NCI-H82 treated with DMSO at 0.1 percent for 48 hours (cell line): ENCODE measurements at regions not wholly inside any gene's neighbourhood (a gene's known extent, or its start where the extent isn't known, plus 50 kb on each side); places are given as distances from the start of the nearest gene placed in this dataset.

Experiments used
- DNase-seq: peaks from one replicate; lab custom pipeline; 2025; ENCODE audit not compliant: unreplicated experiment; lab: John Stamatoyannopoulos, UW

GRCh38 chr13:24043590-24044350 is 116.8 kb upstream of the SPATA13 start:
- no peak for DNase-seq

DNA sequence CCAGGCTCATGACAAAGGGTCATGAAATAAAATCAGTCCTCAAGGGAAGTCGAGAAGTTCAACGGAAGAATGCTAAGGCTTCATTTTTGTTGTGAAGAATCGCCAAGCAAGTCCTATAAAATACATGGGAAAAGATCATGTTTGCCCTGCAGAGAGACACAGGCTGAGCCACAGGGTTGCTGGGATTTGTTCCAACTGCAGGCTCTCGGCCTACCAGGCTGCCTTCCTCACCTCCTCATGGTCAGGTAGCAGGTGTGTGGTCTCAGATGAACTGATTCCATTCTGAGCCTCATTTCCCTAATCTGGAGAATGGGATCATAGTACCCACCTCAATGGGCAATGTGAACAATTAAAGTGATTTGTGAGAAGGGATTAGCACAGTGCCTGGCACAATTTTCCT is 114.9 kb upstream of the SPATA13 start:
- DNase-seq, result no peak

GRCh38 chr13:24050292-24050711 is 110.2 kb upstream of the SPATA13 start:
- DNase-seq, result no peak

DNA sequence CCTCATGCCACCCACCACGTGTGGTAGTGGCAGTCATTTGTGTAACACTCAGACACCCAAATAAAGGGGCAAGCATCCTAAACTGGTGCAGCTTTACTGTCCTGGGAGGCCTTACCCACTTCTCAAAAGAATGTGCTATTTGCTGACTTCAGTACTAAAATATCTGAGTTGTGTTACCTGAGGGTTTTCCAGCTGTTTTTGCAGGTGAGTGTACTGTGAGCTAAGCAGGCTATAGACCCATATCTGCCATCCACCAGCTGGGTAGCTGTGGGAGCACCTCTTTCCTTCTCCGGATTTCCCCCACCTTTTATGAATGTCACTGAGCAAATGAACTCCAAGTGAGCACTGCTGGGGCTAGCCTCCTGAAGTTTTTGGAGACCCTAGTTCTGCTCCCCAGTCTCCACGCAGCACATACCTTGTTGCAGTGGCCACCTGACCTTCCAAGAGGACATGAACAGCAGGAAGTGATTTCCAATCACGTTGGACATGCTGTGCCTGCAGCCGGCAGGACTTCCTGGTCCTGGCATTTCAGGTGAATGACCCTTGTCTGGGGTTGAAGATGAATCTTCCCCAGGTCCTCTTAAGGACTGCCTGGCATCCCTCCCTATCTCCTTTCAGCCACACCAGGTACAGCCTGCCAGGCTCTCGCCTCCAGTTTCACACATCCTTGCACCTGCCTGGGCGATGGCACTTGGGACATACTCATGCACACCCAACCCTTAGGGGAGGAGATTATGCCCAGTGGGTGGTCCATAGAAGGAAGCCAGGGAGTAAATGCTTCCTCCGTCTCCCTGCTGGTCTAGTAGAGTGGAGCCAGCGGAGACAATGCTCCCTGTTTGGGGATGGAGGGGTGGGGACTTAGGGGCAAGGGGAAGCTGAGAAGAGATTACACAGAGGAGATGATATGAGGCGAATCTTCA is 109.5 kb upstream of the SPATA13 start:
- no peak for DNase-seq

DNA sequence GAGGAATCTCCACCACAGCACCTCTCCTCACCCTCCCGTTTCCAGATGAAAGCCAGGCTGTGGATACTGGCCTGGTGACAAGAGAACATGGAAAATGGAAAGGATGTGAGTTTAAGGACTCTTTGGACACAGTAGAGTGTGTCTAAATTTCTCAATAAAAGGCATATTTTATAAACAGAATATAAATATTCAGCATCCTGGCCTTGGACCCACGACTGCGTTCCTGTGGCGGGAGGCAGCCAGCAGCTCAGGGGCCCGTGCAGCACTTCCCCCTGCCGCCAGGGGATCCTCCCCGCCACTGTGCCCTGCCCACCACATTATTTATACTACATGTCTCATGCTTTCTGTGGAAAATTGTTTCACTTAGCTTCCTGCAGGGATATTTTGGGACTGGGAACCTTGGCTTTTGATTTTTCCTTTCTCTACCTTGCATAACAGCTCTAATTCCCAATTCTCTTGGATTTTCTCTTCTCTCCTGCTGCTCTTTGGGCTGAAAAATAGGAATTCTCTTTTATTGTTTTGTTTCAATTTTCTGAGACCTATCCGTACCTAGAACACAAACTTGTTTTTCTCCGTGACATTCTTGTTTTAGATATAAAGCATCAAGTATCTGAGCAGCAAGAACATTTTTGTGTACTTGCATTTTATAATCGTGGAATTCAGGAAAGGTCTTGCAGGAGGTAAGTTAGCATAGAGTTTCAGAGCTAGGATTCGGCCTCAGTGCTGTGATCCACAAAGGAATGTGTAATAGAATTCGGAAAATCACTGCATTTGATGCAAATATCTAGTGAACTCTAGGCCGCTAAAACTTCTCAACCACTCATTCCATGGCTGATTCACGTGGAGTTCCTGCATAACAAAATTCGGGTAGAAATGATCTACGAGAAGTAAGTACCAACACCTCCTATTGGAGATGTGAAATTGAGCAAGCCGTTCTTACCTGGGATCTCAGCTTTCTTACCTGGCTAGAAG is 107.7 kb upstream of the SPATA13 start:
- no peak for DNase-seq

GRCh38 chr13:24053519-24054251 is 106.8 kb upstream of the SPATA13 start:
- DNase-seq, result peak; percentile 72

DNA sequence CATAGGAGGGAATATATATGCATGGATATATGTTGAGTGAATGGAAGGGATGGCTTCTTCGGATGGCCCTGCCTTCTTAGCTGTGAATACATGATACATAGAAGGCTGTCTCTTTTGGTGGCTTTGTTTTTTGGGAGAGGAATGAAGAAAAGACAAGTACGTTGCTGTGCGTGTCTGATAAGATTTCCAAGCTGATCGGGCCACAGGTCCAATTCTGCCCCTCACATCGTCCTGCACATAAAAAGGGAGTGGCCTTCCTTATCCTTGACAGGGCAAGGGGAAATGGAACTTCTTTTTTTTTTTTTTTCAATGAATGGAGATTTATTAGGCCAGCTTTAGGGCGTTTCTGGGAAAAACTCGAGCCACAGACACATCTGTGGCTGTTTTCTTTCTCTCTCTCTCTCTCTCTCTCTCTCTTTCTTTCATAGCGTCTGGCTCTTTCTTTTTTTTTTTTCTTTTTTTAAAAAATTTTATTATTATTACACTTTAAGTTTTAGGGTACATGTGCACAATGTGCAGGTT is 103.8 kb upstream of the SPATA13 start:
- no peak for DNase-seq

DNA sequence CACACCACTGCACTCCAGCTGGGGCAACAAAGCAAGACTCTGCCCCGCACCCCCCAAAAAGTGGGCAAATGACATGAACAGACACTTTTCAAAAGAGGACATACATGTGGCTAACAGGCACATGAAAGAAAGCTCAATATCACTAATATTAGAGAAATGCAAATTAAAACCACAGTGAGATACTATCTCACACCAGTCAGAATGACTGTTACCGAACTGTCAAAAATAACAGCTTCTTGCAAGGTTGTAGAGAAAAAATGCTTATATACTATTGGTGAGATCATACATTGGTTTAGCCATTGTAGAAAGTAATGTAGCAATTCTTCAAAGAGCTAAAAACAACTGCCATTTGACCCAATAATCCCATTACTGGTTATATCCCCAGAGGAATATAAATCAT is 99.5 kb upstream of the SPATA13 start:
- no peak for DNase-seq

DNA sequence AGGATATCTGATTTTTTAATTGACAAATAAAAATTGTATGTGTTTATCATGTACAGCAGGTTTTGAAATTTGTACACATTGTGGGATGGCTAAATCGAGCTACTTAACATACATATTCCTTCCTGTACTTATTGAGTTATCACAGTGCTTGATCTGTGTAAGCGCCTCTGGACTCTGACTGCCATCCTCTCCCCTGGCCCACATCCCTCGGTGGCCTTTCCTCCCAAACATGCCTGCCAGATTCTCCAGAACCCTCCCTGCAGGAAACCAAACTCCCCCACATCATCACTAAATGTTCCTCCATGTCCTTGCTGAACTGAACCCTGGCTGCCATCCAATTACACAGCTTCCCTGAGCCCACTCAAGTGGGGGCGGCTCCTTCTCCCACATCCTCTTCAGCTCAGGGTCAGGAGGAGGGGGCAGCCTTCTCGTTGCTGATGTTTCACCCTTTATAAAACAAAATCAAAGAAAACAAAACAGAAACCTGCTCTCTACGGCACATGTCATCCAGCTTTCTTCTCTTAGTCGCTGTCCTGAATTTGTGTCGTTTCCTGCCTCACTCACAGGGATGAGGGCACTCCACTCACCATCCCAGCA is 97.1 kb upstream of the SPATA13 start:
- no peak for DNase-seq

DNA sequence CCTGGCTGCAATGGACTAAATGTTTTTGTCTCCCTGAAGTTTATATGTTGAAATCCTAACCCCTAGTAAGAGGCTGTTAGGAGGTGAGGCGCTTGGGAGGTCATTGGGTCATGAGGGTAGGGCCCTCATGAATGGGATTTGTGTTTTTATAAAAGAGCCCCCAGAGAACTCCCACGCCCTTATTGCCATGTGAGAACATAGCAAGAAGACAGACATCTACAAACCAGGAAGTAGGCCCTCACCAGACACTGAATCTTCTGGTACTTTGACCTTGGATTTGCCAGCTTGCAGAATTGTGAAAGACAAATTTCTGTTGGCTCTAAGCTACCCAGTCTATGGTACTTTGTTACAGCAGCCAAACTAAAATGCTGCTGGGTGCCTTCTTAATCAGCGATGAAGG is 96.1 kb upstream of the SPATA13 start:
- DNase-seq, result no peak

GRCh38 chr13:24065176-24065575 is 95.3 kb upstream of the SPATA13 start:
- DNase-seq, result no peak

- no peak for DNase-seq
Observed at GRCh38 chr13:24066405-24067295, 93.9 kb upstream of the SPATA13 start.

DNA sequence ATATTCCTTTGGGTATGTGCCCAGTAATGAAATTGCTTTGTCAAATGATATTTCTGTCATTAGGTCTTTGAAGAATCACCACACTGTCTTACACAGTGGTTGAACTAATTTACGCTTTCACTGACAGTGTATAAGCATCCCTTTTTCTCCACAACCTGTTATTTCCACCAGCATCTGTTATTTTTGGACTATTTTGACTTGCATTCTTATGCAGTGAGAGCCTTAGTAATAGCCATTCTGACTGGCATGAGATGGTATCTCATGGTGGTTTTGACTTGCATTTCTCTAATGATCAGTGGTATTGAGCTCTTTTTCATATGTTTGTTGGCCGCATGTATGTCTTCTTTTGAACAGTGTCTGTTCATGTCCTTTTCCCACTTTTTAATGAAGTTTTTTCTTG is 92.0 kb upstream of the SPATA13 start:
- no peak for DNase-seq

DNA sequence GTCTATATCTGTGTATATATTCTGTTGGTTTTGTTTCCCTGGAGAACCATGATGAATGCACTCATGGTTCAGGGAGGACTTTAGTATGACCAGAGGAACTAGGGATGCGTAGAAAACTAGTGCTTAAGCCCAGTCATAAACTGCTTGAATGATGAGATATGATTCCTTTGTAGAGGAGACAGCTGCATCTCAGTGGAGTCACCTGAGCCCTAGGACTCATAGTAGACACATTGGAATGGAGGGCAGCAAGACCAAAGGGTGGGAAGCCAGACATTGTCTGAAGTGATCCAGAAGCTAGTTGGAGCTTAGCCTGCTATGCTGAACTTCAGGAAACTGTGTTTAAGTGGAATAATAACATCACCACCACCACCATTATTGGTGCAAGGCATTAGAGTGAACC is 89.5 kb upstream of the SPATA13 start:
- no peak for DNase-seq

GRCh38 chr13:24071423-24072075 is 89.0 kb upstream of the SPATA13 start:
- no peak for DNase-seq

DNA sequence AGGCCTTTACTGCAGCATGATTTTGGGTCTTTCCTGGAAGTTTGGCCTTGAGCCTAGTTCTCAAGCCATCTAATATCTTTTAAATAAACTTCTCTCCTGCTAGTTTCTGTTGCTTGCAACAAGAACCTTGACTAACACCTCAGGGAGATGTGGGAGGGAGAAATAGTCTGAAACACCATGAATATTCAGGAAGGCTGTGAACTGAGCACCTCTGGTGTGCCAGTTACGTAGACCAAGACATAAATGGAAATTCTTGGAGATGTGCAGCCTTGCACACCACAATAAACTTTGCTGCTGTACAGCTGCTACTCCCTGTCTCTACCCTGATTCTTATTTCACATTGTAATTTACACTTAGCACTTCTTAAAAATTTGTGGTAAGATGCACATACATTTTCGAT is 86.9 kb upstream of the SPATA13 start:
- DNase-seq, result no peak

GRCh38 chr13:24074678-24075077 is 85.8 kb upstream of the SPATA13 start:
- DNase-seq, result no peak
